Peyer's patch (tissue), 4 donors: ENCODE measurements at regions not wholly inside any gene's neighbourhood (a gene's known extent, or its start where the extent isn't known, plus 50 kb on each side); places are given as distances from the start of the nearest gene placed in this dataset.
A peak's percentile ranks its signal among the peaks of the same experiment; 100 is the strongest.

ENCODE experiments used
- DNase-seq, 3 donors: peaks; one replicate each; pipeline ENCODE4 v3.0.0-alpha.2; 2017 to 2019
- H3K27ac ChIP-seq, 4 donors: fragments of 200-600 bp; sonication (generic); one replicate each; pipeline ENCODE4 v1.5.1; 2016 to 2019
- H3K27me3 ChIP-seq, 2 donors: fragments of 200-600 bp; sonication (generic); one replicate each; pipeline ENCODE4 v1.5.1; 2019
- H3K36me3 ChIP-seq, 3 donors: fragments of 200-600 bp; sonication (generic); one replicate each; pipeline ENCODE4 v1.5.1; 2016 to 2019
- H3K4me1 ChIP-seq, 4 donors: fragments of 200-600 bp; sonication (generic); one replicate each; pipeline ENCODE4 v1.5.1; 2016 to 2019
- H3K4me3 ChIP-seq, 4 donors: fragments of 200-600 bp; sonication (generic); 1 replicate in 3 of 4; 2 replicates in 1 of 4; pipeline ENCODE4 v1.5.1; 2016 to 2019; ENCODE audit warnings: mild to moderate bottlenecking in 1 of 4
- H3K9me3 ChIP-seq, 4 donors: fragments of 200-600 bp; sonication (generic); one replicate each; pipeline ENCODE4 v1.5.1; 2016 to 2019; ENCODE audit warnings: mild to moderate bottlenecking in 1 of 4
- CTCF ChIP-seq, 6 experiments: fragments of 450-650 bp in 4 of 6; fragments of 200-600 bp in 2 of 6; sonication (generic) in 1 of 6; IDR thresholded peaks; one replicate each; pipeline ENCODE4 v1.5.1; 2017 to 2019; ENCODE audit warnings: antibody characterized with exemption in 6 of 6, mild to moderate bottlenecking in 3 of 6, moderate library complexity in 1 of 6
- POLR2A ChIP-seq, 2 donors: fragments of 450-650 bp; IDR thresholded peaks; one replicate each; pipeline ENCODE4 v1.5.1; 2017; ENCODE audit warnings: antibody characterized with exemption in 2 of 2, mild to moderate bottlenecking in 2 of 2, moderate library complexity in 2 of 2

- Histone ChIP-seq H3K36me3 (no peaks in the 10 kb centered on the region), H3K4me1 (no peaks in the 10 kb centered on the region), H3K4me3 (no peak overlapping the region), H3K9me3 (no peaks in the 10 kb centered on the region), H3K27ac (no peak overlapping the region), H3K27me3 (no peaks in the 10 kb centered on the region)
- DNase-seq = no peak
- TF ChIP-seq POLR2A (IDR thresholded peaks at IDR 0.05) = no peak
These were observed 339.7 kb downstream of the LNPK start for GRCh38 chr2:175662335-175662734.

GRCh38 chr2:175648577-175649063 is 353.4 kb downstream of the LNPK start:
- Histone ChIP-seq H3K4me1 (no peaks in the 10 kb centered on the region), H3K36me3 (no peaks in the 10 kb centered on the region), H3K27ac (no peak overlapping the region), H3K4me3 (no peak overlapping the region), H3K27me3 (no peaks in the 10 kb centered on the region), H3K9me3 (no peaks in the 10 kb centered on the region)
- TF ChIP-seq CTCF (IDR thresholded peaks at IDR 0.05) = no peak
- TF ChIP-seq POLR2A (IDR thresholded peaks at IDR 0.05) = no peak
- DNase-seq = no peak

GRCh38 chr2:175647058-175647457 is 355.0 kb downstream of the LNPK start:
- Histone ChIP-seq H3K27me3 (no peaks in the 10 kb centered on the region), H3K27ac (no peak overlapping the region), H3K4me3 (no peak overlapping the region), H3K9me3 (no peaks in the 10 kb centered on the region), H3K36me3 (no peaks in the 10 kb centered on the region), H3K4me1 (no peaks in the 10 kb centered on the region)
- no peak for TF ChIP-seq CTCF (IDR thresholded peaks at IDR 0.05)
- TF ChIP-seq POLR2A (IDR thresholded peaks at IDR 0.05) = no peak
- DNase-seq = no peak

GRCh38 chr2:175640655-175641054 is 361.4 kb downstream of the LNPK start:
- H3K4me3 ChIP-seq = no peak overlapping the region
- peak in 1 of 3 donors; percentile 59 for DNase-seq
- no peaks in the 10 kb centered on the region for H3K9me3 ChIP-seq
- H3K27ac ChIP-seq = no peak overlapping the region
- H3K27me3 ChIP-seq = no peaks in the 10 kb centered on the region
- H3K36me3 ChIP-seq = no peaks in the 10 kb centered on the region
- H3K4me1 ChIP-seq = no peaks in the 10 kb centered on the region
- TF ChIP-seq POLR2A (IDR thresholded peaks at IDR 0.05) (no peak), CTCF (IDR thresholded peaks at IDR 0.05) (no peak)

- Histone ChIP-seq H3K27me3 (no peaks in the 10 kb centered on the region), H3K4me3 (no peak overlapping the region), H3K4me1 (no peaks in the 10 kb centered on the region), H3K9me3 (no peaks in the 10 kb centered on the region), H3K27ac (no peak overlapping the region), H3K36me3 (no peaks in the 10 kb centered on the region)
- no peak for DNase-seq
- TF ChIP-seq POLR2A (IDR thresholded peaks at IDR 0.05) = no peak
- no peak for TF ChIP-seq CTCF (IDR thresholded peaks at IDR 0.05)
These were observed 368.8 kb downstream of the LNPK start for GRCh38 chr2:175633227-175633626.

- DNase-seq = no peak
- Histone ChIP-seq H3K9me3 (no peaks in the 10 kb centered on the region), H3K36me3 (no peaks in the 10 kb centered on the region), H3K4me3 (no peak overlapping the region), H3K27me3 (no peaks in the 10 kb centered on the region), H3K4me1 (no peaks in the 10 kb centered on the region), H3K27ac (no peak overlapping the region)
- TF ChIP-seq POLR2A (IDR thresholded peaks at IDR 0.05) = no peak
These were observed 370.8 kb downstream of the LNPK start for GRCh38 chr2:175631245-175631623.
